SU-DHL-6 (cell line): ENCODE measurements at regions not wholly inside any gene's neighbourhood (a gene's known extent, or its start where the extent isn't known, plus 50 kb on each side); places are given as distances from the start of the nearest gene placed in this dataset.

Source experiments
- EZH2phosphoT487 ChIP-seq: fragments of 200-600 bp; sonication (generic), shearing (Covaris generic); conservative IDR thresholded peaks from 2 replicates; pipeline ENCODE4 v1.6.1; 2018; ENCODE audit warnings: mild to moderate bottlenecking, antibody characterized with exemption, low read length, moderate library complexity, mixed read lengths
- TF ChIP-seq, protein P1 (sequence below): fragments of 200-600 bp; sonication (generic); IDR thresholded peaks from one replicate; pipeline ENCODE4 v1.5.1; 2017; ENCODE audit warnings: antibody characterized with exemption, mild to moderate bottlenecking, low read length, moderate library complexity; ENCODE audit not compliant: insufficient read depth, poor library complexity, severe bottlenecking

DNA sequence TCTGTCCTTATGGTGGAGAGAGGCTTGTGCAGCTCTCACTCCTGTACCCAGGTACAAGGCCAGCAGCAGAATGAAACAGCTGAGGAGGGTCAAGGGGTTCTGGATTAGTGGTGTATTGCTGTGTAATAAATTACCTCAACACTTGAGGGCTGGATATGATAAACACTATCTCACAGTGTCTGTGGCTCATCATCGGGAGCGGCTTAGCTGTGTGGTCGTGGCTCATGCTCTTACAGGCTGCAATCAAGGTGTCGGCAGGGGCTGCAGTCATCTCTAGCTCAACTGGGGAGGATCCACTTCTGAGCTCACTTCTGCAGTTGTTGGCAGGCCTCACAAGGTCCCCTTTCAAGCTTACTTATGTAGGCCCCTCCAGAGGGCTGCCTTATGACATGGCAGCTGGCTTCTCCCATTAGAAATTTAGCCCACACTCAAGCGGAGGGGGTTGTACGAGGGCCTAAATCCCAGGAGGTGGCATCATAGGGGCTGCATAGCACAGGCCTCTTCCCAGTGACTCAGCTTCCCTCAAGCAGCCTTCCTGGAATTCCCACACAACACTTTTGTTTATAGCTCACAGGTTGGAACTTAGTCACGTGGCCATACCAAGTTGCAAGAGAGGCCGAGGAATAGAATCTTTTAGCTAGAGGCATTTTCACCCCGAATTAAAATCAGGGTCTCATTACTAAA, 148.2 kb upstream of the RPS6KA3 start:
- TF ChIP-seq, protein P1, sequence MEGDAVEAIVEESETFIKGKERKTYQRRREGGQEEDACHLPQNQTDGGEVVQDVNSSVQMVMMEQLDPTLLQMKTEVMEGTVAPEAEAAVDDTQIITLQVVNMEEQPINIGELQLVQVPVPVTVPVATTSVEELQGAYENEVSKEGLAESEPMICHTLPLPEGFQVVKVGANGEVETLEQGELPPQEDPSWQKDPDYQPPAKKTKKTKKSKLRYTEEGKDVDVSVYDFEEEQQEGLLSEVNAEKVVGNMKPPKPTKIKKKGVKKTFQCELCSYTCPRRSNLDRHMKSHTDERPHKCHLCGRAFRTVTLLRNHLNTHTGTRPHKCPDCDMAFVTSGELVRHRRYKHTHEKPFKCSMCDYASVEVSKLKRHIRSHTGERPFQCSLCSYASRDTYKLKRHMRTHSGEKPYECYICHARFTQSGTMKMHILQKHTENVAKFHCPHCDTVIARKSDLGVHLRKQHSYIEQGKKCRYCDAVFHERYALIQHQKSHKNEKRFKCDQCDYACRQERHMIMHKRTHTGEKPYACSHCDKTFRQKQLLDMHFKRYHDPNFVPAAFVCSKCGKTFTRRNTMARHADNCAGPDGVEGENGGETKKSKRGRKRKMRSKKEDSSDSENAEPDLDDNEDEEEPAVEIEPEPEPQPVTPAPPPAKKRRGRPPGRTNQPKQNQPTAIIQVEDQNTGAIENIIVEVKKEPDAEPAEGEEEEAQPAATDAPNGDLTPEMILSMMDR: no peak
- TF ChIP-seq EZH2phosphoT487: no peak
